GM18519 (cell line): ENCODE measurements at regions not wholly inside any gene's neighbourhood (a gene's known extent, or its start where the extent isn't known, plus 50 kb on each side); places are given as distances from the start of the nearest gene placed in this dataset.

Source experiments
- ATAC-seq: cut with Tn5 transposase; IDR thresholded peaks from one replicate; pipeline ENCODE4 v1.9.1; 2021; ENCODE audit warnings: mild to moderate bottlenecking, moderate library complexity; ENCODE audit not compliant: unreplicated experiment, low FRiP score

GRCh38 chr7:18353339-18353738 lies 142.2 kb upstream of the HDAC9 start:
- no peak for ATAC-seq

- ATAC-seq, result no peak
Observed at GRCh38 chr7:18354108-18355085, 141.2 kb upstream of the HDAC9 start.

DNA sequence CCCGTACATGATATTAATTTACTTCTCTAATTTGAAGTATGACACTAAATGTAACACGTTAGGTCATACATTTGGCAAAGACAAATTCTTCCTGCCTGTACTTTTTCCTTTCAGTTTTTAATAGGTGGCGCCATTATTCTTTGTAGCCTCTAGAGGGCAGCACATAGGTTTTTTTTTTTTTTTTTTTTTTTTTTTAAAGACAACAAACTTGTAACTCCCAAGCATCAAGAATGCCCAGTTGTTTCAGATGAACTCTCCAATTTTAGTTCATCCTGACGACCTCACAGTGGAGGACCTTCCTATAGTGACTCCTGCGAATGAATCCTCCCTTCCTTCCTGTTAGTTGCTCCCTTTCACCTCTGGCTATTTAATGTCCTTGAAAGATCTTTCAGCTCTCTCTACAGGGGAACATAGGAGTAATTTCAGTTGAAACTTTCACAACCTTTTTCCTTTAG lies 139.3 kb upstream of the HDAC9 start:
- ATAC-seq, result no peak

- ATAC-seq, result peak; percentile 48
Observed at GRCh38 chr7:18357691-18358090, 137.9 kb upstream of the HDAC9 start.

- no peak for ATAC-seq
Observed at GRCh38 chr7:18361756-18362155, 133.8 kb upstream of the HDAC9 start.

DNA sequence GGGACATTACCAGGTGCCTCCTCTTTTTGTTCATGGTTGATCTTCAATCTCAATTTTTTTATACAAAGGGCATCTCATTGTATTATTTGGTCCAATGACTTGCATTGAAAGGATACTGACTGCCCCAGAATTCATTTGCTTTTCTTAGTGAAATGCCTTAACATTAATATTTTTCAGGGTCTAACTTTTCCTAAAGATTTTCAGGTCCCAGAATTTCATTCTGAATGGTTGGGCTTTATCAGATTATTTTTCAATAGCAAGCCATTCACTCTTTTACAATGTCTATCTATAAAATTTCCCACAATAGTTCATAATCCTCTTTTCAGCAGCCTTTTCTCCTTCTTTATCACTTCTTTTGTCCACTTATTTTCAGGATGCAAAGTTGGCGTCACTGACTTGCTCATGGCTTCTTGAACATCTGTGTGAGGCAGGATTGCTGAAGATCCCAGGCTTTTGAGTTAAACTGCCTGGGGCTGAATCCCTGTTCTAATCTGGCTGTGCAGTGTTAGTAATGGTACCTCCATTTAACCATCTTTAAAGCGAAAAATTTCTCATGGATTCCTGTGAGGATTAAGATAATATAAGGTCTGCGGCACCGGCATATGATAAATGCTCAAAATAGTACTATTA lies 131.7 kb upstream of the HDAC9 start:
- no peak for ATAC-seq

DNA sequence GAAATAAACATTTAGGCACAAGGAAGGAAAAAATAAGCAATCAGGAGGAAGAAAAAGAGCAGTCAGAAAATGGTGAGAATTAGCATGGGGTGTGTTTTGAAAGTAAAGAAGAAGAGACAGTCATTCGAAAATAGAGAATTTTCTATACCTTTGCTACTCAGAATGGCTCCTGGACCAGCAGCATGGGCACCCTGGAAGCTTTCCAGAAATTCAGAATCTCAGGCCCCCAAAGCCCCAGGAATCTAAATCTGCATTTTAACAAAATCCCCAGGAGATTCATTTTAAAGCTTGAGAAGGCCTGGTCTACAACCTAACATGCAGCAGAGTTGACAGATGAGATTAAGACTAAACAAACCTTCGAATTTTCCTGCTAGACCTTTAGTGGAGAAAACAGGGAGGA lies 131.2 kb upstream of the HDAC9 start:
- no peak for ATAC-seq

GRCh38 chr7:18366394-18366793 lies 129.2 kb upstream of the HDAC9 start:
- ATAC-seq, result no peak

GRCh38 chr7:18369011-18369410 lies 126.5 kb upstream of the HDAC9 start:
- ATAC-seq, result no peak

GRCh38 chr7:18370633-18371032 lies 124.9 kb upstream of the HDAC9 start:
- ATAC-seq, result no peak

- ATAC-seq, result no peak
Observed at GRCh38 chr7:18378989-18379605, 116.5 kb upstream of the HDAC9 start.

DNA sequence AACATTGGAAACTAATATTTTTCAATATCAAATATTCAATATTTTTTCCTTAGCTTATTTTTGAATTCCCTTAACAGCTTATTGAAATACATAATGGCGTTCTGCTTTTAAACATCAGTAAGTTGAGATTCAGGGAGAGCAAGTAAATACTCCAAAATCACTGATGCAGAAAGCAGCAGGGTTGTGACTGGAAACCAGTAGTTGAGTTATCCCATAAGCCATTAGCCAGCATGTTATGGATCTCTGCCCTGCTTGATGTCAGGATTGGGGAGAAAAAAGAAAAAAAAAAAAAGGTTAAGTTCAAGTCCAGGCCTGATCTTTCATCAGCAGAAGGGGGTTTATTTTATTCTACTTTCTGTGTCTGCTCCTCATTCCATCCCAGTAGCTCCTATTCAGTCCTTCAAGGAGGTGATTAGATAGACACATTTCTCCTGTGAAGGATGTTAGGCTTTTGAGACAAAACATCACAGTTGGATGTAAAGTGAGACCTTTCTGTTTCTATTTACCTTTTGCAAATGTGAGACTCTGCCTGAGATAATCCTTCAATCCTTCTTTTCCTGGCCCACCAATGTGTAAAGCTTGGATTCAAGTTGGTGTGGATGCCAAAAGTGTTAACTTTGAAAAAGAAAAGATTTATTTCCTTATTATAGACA lies 110.9 kb upstream of the HDAC9 start:
- no peak for ATAC-seq

- no peak for ATAC-seq
Observed at GRCh38 chr7:18386607-18387006, 108.9 kb upstream of the HDAC9 start.

DNA sequence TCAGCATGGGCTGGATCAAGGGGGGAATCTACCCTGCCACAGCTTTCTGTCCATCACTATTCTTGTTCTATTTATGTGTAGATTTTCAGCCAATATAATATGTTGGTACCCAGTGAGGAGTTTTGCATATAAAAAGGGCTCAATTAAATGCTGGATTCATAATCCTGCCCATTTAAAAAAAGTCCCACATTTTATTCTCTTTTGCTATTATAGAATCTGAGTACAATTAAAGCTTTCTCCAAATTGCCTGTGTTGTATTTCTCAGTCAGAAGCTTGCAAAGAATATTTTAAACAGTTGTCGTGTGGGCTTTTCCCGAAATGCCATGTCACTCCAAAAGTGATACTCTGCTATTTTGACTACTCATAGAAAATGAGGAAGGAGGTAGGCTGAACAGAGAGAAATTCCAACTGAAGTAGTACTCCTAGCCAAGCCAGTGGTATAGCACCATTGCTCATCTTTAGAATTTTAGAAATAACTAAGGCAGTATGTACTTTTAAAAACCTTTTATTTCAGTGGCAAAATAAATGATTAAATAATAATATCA lies 108.3 kb upstream of the HDAC9 start:
- ATAC-seq, result no peak

GRCh38 chr7:18390535-18390907 lies 105.0 kb upstream of the HDAC9 start:
- peak; percentile 18 for ATAC-seq

DNA sequence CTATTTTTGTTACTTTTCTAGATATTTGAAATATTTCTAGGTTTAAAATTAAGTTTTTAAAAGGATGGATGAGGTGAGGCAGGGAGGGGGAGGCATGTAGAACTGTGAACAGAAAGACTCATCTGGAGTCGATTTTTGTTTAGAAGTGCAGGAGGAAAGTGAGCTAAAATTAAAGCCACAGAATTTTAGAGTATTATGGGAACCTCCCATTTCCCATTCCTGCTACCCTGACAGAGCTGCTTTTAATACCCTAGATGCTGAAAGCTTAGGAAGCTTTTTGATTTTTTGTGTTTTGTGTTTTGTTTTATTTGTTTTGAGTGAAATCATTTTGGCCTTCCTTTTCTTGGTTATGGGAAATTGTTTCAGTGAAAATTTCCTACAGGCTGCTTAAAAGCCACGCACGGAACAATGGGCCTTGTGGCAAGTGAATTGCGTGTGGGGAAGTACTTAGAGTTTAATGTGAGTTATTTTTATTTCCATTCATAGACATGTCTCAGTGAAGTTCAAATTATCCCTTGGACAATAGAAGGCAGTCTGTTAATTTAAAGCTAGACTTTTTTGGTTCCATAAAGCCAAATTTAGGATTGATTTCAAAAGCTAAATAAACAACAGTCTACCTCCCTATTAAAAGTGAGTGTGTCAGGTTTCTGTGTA lies 102.0 kb upstream of the HDAC9 start:
- no peak for ATAC-seq

DNA sequence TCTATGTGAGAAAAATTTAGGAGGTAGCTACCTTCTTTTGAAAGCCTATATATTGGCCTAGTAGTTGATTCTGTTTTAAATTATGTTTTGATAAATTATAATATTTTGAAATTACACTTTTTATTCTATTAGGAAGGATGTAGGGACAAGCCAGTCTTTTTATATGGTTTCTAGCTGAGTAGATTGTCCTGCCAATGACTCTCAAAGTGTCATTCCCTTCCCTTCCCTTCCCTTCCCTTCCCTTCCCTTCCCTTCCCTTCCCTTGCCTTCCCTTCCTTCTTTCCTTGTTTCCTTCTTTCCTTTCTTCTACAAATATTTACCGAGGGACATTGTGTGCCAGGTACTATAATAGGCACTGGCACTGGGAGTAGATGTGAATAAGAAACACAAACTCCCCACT lies 99.7 kb upstream of the HDAC9 start:
- no peak for ATAC-seq

GRCh38 chr7:18396953-18397352 lies 98.6 kb upstream of the HDAC9 start:
- no peak for ATAC-seq

DNA sequence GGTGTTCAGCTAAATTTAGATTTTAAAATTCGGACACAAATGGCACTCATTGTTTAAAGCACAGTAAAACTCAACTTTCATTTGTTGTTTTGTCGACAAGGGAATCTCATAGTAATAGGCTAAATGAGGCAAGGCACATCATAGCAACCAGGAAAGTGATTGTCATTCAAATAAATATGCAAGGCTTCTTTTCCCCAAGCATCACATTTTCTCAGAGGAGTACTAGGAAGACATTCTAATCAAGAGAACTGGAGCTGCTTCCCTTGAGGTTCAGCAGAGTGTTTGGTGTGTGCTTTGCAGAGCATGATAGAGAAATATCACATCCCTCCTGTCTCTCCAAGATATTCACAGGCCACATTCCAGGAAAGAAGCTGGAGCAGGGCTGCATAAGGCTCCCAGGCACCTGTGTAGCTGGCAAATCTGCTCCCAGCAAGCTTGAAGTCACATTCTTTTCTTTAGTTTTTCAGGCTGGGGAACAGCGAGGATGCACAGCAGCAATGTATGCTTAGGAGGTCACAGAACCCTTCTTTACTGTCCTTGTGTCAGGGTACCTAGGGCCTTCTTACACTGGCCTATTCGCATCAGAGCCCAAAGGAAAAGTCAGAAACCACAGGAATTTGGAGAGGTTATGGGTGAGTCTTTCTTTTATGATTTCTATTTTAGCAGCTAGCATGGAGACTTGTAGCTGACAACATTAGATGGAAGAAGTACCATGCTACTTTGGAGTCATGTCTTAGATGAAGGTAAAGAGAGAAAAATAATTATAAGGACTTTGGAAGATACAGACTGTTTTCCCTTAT lies 95.9 kb upstream of the HDAC9 start:
- no peak for ATAC-seq
